Globus pallidus (tissue), 1 donor: ENCODE measurements at regions not wholly inside any gene's neighbourhood (a gene's known extent, or its start where the extent isn't known, plus 50 kb on each side); places are given as distances from the start of the nearest gene placed in this dataset.

Source experiments
- DNase-seq: peaks from one replicate; pipeline ENCODE4 v3.0.0-alpha.2; 2015; ENCODE audit warnings: low spot score

GRCh38 chr21:33155422-33155821, 74.3 kb upstream of the IFNAR2 start:
- DNase-seq, result no peak

DNA sequence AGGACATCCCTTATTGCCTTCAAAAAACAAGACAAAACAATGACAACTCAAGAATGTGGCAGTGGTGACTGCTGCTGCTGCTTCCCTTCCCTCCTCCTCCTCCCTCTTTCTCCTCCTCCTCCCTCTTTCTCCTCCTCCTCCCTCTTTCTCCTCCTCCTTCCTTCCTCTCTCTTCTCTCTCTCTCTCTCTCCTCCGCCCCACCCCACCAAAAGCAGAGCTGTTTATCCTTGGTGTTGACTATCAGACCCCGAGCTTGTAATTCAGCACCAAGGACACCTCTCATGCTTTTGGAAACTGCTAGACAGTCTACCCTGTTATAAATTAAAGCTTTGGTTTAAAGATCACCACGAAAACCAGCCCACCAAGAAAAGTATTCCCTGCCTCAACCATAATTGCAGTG, 72.4 kb upstream of the IFNAR2 start:
- no peak for DNase-seq

DNA sequence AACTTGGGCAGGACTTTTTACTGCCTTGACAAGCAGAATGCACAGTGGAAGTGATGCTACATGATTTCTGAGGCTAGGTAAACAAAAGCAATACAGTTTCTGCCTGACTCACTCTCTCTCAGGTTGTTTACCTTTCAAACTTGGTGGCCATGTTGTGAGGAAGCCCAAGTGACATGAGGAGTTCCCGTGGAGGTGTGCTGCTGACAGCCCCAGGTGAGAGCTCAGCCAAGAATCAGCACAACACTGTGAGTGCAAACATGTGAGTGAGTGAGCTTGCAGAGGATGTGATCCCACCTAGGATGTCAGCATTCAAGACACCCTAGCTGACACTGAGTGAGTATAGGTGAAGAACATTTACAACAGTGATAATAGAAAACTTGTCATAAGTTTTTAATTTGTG, 71.1 kb upstream of the IFNAR2 start:
- DNase-seq, result no peak

DNA sequence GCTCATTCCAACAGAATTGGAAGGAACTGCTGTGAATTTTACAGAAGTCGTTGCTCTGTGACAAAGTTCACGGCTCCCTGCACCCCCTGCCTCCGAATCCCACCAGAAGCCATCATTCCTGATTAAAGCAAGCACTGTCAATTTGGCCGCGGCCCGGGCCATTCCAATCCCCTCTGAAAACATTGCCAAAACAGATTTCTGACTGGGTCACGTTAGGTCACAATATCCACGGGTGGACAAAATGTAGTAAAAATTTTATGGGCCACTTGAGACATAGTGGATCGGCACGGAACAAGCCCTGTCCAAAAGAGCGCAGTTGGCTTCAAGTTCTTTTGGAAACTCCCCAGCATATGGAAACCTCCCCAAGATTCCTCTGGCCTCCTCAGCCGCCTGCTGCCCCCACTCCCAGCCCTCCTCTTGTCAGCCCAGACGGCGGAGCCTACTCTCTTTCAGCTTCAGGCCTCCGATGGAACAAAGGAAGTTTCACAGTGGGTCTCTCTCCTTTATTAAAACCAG, 67.2 kb upstream of the IFNAR2 start:
- no peak for DNase-seq

- no peak for DNase-seq
Observed at GRCh38 chr21:33168886-33169285, 60.9 kb upstream of the IFNAR2 start.

- DNase-seq, result no peak
Observed at GRCh38 chr21:33169359-33169758, 60.4 kb upstream of the IFNAR2 start.

- DNase-seq, result no peak
Observed at GRCh38 chr21:33171616-33172169, 58.0 kb upstream of the IFNAR2 start.

GRCh38 chr21:33174756-33175155, 55.0 kb upstream of the IFNAR2 start:
- no peak for DNase-seq
